OCI-LY7 (cell line): ENCODE measurements at regions not wholly inside any gene's neighbourhood (a gene's known extent, or its start where the extent isn't known, plus 50 kb on each side); places are given as distances from the start of the nearest gene placed in this dataset.

Experiments used
- BruUV-seq: library from RNA; stranded (reverse); fragments of 400-500 nt; replicated peaks from 2 replicates; lab custom pipeline; 2021; lab: Mats Ljungman, UMichigan
- CTCF ChIA-PET: fragments of 300-600 bp; sonication (Branson Sonifier 250); formaldehyde crosslinking; loops from one replicate; lab custom pipeline; 2022; ENCODE audit warnings: antibody characterized with exemption; ENCODE audit not compliant: unreplicated experiment; lab: Charles Lee
- POLR2A ChIA-PET: fragments of 300-600 bp; sonication (Branson Sonifier 250); formaldehyde crosslinking; loops from one replicate; lab custom pipeline; 2022; ENCODE audit warnings: antibody characterized with exemption; lab: Charles Lee
- DNase-seq: peaks from one replicate; pipeline ENCODE4 v3.0.0-alpha.2; 2015; ENCODE audit warnings: low spot score
- H2AFZ ChIP-seq: fragments of 200-600 bp; sonication (generic), shearing (Covaris generic); 2 replicates; pipeline ENCODE4 v1.6.1; 2014; ENCODE audit warnings: mild to moderate bottlenecking, antibody characterized with exemption, low read length, moderate library complexity
- H3K27ac ChIP-seq: fragments of 200-600 bp; sonication (generic); 2 replicates; pipeline ENCODE4 v1.5.1; 2014; ENCODE audit warnings: mixed run types, low read depth, mild to moderate bottlenecking, moderate library complexity, low read length, inconsistent platforms; ENCODE audit not compliant: poor library complexity, severe bottlenecking
- H3K36me3 ChIP-seq: fragments of 200-600 bp; sonication (generic); 2 replicates; pipeline ENCODE4 v1.6.1; 2014; ENCODE audit warnings: mild to moderate bottlenecking, antibody characterized with exemption, low read length, moderate library complexity, mixed read lengths; ENCODE audit not compliant: insufficient read depth
- H3K4me1 ChIP-seq: fragments of 200-600 bp; sonication (generic); 2 replicates; pipeline ENCODE4 v1.5.1; 2014; ENCODE audit warnings: mild to moderate bottlenecking, low read length; ENCODE audit not compliant: insufficient read depth, poor library complexity, severe bottlenecking
- H3K4me2 ChIP-seq: fragments of 200-600 bp; sonication (generic); 2 replicates; pipeline ENCODE4 v1.6.1; 2014; ENCODE audit warnings: mild to moderate bottlenecking, low read length
- H3K4me3 ChIP-seq: fragments of 200-600 bp; sonication (generic); 2 replicates; pipeline ENCODE4 v1.5.1; 2014; ENCODE audit warnings: mild to moderate bottlenecking, low read depth, low read length; ENCODE audit not compliant: poor library complexity, severe bottlenecking
- H3K79me2 ChIP-seq: fragments of 200-600 bp; sonication (generic); 2 replicates; pipeline ENCODE4 v1.6.1; 2016; ENCODE audit warnings: low read depth, mild to moderate bottlenecking, low read length, moderate library complexity, mixed read lengths; ENCODE audit not compliant: insufficient read depth
- H3K9me2 ChIP-seq: fragments of 200-600 bp; sonication (generic); 2 replicates; pipeline ENCODE4 v1.6.1; 2016; ENCODE audit warnings: mild to moderate bottlenecking, low read length, mixed read lengths; ENCODE audit not compliant: insufficient read depth
- H3K9me3 ChIP-seq: fragments of 200-600 bp; sonication (generic); 2 replicates; pipeline ENCODE4 v1.6.1; 2014; ENCODE audit warnings: mild to moderate bottlenecking, mixed run types, low read length, mixed read lengths
- H4K20me1 ChIP-seq: fragments of 200-600 bp; sonication (generic); 2 replicates; pipeline ENCODE4 v1.6.1; 2014; ENCODE audit warnings: mild to moderate bottlenecking, antibody characterized with exemption, low read length, moderate library complexity, mixed read lengths; ENCODE audit not compliant: insufficient read depth
- CTCF ChIP-seq: fragments of 200-600 bp; sonication (generic); conservative IDR thresholded peaks from 2 replicates; pipeline ENCODE4 v1.5.1; 2014; ENCODE audit warnings: mild to moderate bottlenecking, antibody characterized with exemption, low read length, moderate library complexity, mixed read lengths
- EZH2phosphoT487 ChIP-seq: fragments of 200-600 bp; sonication (generic); IDR thresholded peaks from 2 replicates; pipeline ENCODE4 v1.6.1; 2018; ENCODE audit warnings: low read depth, borderline replicate concordance, mild to moderate bottlenecking, mixed run types, antibody characterized with exemption, low read length, moderate library complexity, mixed read lengths
- intact Hi-C: fragments of 100-400 bp; cut with micrococcal nuclease; formaldehyde crosslinking; loops from one replicate; pipeline ENCODE4 v1.10.0; 2022; ENCODE audit not compliant: unreplicated experiment

GRCh38 chr5:61816146-61816545, 484.1 kb downstream of the ZSWIM6 start:
- H4K20me1 ChIP-seq = no peaks in the 10 kb centered on the region
- no peaks in the 10 kb centered on the region for H3K9me2 ChIP-seq
- H2AFZ ChIP-seq = no peak overlapping the region
- H3K27ac ChIP-seq = no peak overlapping the region
- no TSS peak for BruUV-seq
- no peaks in the 10 kb centered on the region for H3K4me1 ChIP-seq
- POLR2A ChIA-PET = no interaction called here
- no peak overlapping the region for H3K4me2 ChIP-seq
- no peaks in the 10 kb centered on the region for H3K36me3 ChIP-seq
- no peak overlapping the region for H3K4me3 ChIP-seq
- intact Hi-C loops = no loop called here
- TF ChIP-seq CTCF (no peak), EZH2phosphoT487 (no peak)
- DNase-seq = no peak
- no peaks in the 10 kb centered on the region for H3K9me3 ChIP-seq
- CTCF ChIA-PET = no interaction called here
- H3K79me2 ChIP-seq = no peaks in the 10 kb centered on the region

GRCh38 chr5:61816585-61817450, 484.8 kb downstream of the ZSWIM6 start:
- no peak overlapping the region for H3K27ac ChIP-seq
- no peak for DNase-seq
- TF ChIP-seq EZH2phosphoT487 (no peak), CTCF (no peak)
- no peaks in the 10 kb centered on the region for H3K9me3 ChIP-seq
- H3K4me1 ChIP-seq = no peaks in the 10 kb centered on the region
- POLR2A ChIA-PET = no interaction called here
- no peak overlapping the region for H2AFZ ChIP-seq
- CTCF ChIA-PET = no interaction called here
- H3K36me3 ChIP-seq = no peaks in the 10 kb centered on the region
- no peaks in the 10 kb centered on the region for H3K79me2 ChIP-seq
- no peak overlapping the region for H3K4me3 ChIP-seq
- no peaks in the 10 kb centered on the region for H4K20me1 ChIP-seq
- intact Hi-C loops = no loop called here
- H3K9me2 ChIP-seq = no peaks in the 10 kb centered on the region
- no TSS peak for BruUV-seq
- no peak overlapping the region for H3K4me2 ChIP-seq
